Keratinocyte (primary cell): ENCODE measurements at regions not wholly inside any gene's neighbourhood (a gene's known extent, or its start where the extent isn't known, plus 50 kb on each side); places are given as distances from the start of the nearest gene placed in this dataset.

Experiments
- DNase-seq: peaks from one replicate; pipeline ENCODE4 v3.0.0-alpha.2; 2011; ENCODE audit warnings: low read depth, missing footprints, low spot score
- FAIRE-seq: peaks from 2 replicates; lab custom pipeline; 2011; peaks lifted over from hg19 to GRCh38; lab: Jason Lieb, UNC
- H2AFZ ChIP-seq: 2 replicates; pipeline ENCODE4 v1.6.0; 2012; ENCODE audit warnings: low read length, control low read depth, inconsistent platforms; ENCODE audit not compliant: control insufficient read depth
- H3K27ac ChIP-seq: 2 replicates; pipeline ENCODE4 v1.5.1; 2011; ENCODE audit warnings: low read length; ENCODE audit not compliant: control insufficient read depth, insufficient read depth
- H3K27me3 ChIP-seq: 3 replicates; pipeline ENCODE4 v1.6.0; 2011; ENCODE audit warnings: low read length; ENCODE audit not compliant: control insufficient read depth, insufficient read depth; ENCODE audit errors: extremely low read depth
- H3K36me3 ChIP-seq, 2 experiments: 2 replicates in 1 of 2; 3 replicates in 1 of 2; pipeline ENCODE4 v1.5.1; 2011; ENCODE audit warnings: low read length in 2 of 2, mild to moderate bottlenecking in 1 of 2; ENCODE audit not compliant: control insufficient read depth in 2 of 2, insufficient read depth in 2 of 2; ENCODE audit errors: extremely low read depth in 1 of 2
- H3K4me1 ChIP-seq: 3 replicates; pipeline ENCODE4 v1.5.1; 2011; ENCODE audit warnings: low read length; ENCODE audit not compliant: control insufficient read depth, insufficient read depth; ENCODE audit errors: extremely low read depth
- H3K4me2 ChIP-seq: 3 replicates; pipeline ENCODE4 v1.6.0; 2011; ENCODE audit warnings: low read depth, low read length; ENCODE audit not compliant: control insufficient read depth, insufficient read depth; ENCODE audit errors: extremely low read depth
- H3K4me3 ChIP-seq, 3 experiments: fragments of 200-600 bp in 1 of 3; sonication (generic) in 1 of 3; 2 replicates in 2 of 3; 3 replicates in 1 of 3; pipeline ENCODE4 v1.5.1; 2011 to 2016; ENCODE audit warnings: low read length in 3 of 3, mild to moderate bottlenecking in 3 of 3, control low read depth in 2 of 3, inconsistent platforms in 1 of 3, low read depth in 1 of 3, mixed read lengths in 1 of 3, mixed run types in 1 of 3, moderate library complexity in 1 of 3; ENCODE audit not compliant: control insufficient read depth in 2 of 3, insufficient read depth in 2 of 3; ENCODE audit errors: extremely low read depth in 1 of 3
- H3K79me2 ChIP-seq: 2 replicates; pipeline ENCODE4 v1.6.0; 2012; ENCODE audit warnings: low read length; ENCODE audit not compliant: control insufficient read depth, insufficient read depth
- H3K9ac ChIP-seq: 3 replicates; pipeline ENCODE4 v1.6.0; 2011; ENCODE audit warnings: low read length; ENCODE audit not compliant: control insufficient read depth, insufficient read depth; ENCODE audit errors: extremely low read depth
- H3K9me1 ChIP-seq: 3 replicates; pipeline ENCODE4 v1.6.0; 2011; ENCODE audit warnings: low read length; ENCODE audit not compliant: control insufficient read depth, insufficient read depth; ENCODE audit errors: extremely low read depth
- H3K9me3 ChIP-seq: 2 replicates; pipeline ENCODE4 v1.5.1; 2012; ENCODE audit warnings: low read depth, low read length; ENCODE audit not compliant: control insufficient read depth
- H4K20me1 ChIP-seq: 3 replicates; pipeline ENCODE4 v1.6.0; 2011; ENCODE audit warnings: low read length; ENCODE audit not compliant: control insufficient read depth, insufficient read depth; ENCODE audit errors: extremely low read depth
- EZH2 ChIP-seq: IDR thresholded peaks from one replicate; pipeline ENCODE4 v1.6.1; 2012; ENCODE audit warnings: inconsistent platforms, mild to moderate bottlenecking, low read length, moderate library complexity
- dilution Hi-C: fragments of 300-500 bp; cut with MboI; formaldehyde crosslinking; loops from one replicate; pipeline ENCODE4 v1.7.0; 2020; ENCODE audit warnings: low sequenced_read_pairs; ENCODE audit not compliant: extremely low pct_ligation_motif_present
- TF ChIP-seq, protein P1 (sequence below), 3 experiments: IDR thresholded peaks in 1 of 3; conservative IDR thresholded peaks in 1 of 3; optimal IDR thresholded peaks in 1 of 3; 2 replicates in 2 of 3; 3 replicates in 1 of 3; pipeline versions ENCODE3 to v1.5.1; 2011; ENCODE audit warnings: low read length in 3 of 3, mild to moderate bottlenecking in 3 of 3, moderate library complexity in 2 of 3, control low read depth in 1 of 3, inconsistent platforms in 1 of 3; ENCODE audit not compliant: insufficient read depth in 2 of 3; ENCODE audit errors: extremely low read depth in 1 of 3

DNA sequence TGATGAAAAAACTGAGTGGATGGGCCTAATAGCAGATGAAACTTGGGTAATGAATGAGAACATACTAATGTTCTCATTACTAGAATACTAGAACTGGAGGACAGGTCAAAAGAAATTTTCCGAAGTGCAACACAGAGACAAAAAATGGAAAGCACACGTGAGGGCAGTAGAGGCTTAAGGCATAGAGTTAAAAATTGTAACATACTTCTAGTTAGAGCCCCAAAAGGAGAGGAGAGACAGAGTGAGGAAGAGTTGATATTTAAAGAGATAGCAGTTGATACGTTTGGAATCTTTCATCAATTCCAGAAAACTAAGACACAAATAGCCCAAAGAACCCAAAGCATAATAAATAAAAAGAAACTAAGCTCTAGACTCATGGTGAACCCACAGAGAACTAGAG, 327.9 kb downstream of the SQOR start:
- no peak for DNase-seq
- H3K27ac ChIP-seq = no peak overlapping the region
- no peaks in the 10 kb centered on the region for H3K4me1 ChIP-seq
- no peak overlapping the region for H3K4me2 ChIP-seq
- dilution Hi-C loops = no loop called here
- H2AFZ ChIP-seq = no peak overlapping the region
- no peak for FAIRE-seq
- no peaks in the 10 kb centered on the region for H3K79me2 ChIP-seq
- H3K9me3 ChIP-seq = no peaks in the 10 kb centered on the region
- H3K36me3 ChIP-seq = no peaks in the 10 kb centered on the region
- no peak overlapping the region for H3K4me3 ChIP-seq
- H3K9me1 ChIP-seq = no peaks in the 10 kb centered on the region
- TF ChIP-seq, protein P1, sequence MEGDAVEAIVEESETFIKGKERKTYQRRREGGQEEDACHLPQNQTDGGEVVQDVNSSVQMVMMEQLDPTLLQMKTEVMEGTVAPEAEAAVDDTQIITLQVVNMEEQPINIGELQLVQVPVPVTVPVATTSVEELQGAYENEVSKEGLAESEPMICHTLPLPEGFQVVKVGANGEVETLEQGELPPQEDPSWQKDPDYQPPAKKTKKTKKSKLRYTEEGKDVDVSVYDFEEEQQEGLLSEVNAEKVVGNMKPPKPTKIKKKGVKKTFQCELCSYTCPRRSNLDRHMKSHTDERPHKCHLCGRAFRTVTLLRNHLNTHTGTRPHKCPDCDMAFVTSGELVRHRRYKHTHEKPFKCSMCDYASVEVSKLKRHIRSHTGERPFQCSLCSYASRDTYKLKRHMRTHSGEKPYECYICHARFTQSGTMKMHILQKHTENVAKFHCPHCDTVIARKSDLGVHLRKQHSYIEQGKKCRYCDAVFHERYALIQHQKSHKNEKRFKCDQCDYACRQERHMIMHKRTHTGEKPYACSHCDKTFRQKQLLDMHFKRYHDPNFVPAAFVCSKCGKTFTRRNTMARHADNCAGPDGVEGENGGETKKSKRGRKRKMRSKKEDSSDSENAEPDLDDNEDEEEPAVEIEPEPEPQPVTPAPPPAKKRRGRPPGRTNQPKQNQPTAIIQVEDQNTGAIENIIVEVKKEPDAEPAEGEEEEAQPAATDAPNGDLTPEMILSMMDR (optimal IDR thresholded peaks at IDR 0.05 in 1 of 3, IDR thresholded peaks at IDR 0.05 in 1 of 3, conservative IDR thresholded peaks at IDR 0.05 in 1 of 3; ENCODE audit: extremely low read depth in 1 of 3, insufficient read depth in 2 of 3, low read length in 3 of 3) = no peak
- no peak for TF ChIP-seq EZH2
- no peaks in the 10 kb centered on the region for H4K20me1 ChIP-seq
- H3K27me3 ChIP-seq = no peaks in the 10 kb centered on the region
- no peak overlapping the region for H3K9ac ChIP-seq

DNA sequence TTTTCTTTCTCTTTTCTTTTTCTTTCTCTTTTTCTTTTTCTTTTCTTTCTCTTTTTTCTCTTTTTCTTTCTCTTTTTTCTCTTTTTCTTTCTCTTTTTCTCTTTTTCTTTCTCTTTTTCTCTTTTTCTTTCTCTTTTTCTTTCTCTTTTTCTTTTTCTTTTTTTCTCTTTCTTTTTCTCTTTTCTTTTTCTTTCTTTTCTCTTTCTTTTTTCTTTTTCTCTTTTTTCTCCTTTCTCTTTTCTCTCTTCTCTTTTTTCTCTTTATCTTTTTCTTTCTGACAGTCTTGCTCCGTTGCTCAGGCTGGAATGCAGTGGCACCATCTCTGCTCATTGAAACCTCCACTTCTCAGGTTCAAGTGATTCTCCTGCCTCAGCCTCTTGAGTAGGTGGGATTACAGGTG, 335.7 kb downstream of the SQOR start:
- Histone ChIP-seq H3K9me1 (no peaks in the 10 kb centered on the region), H3K4me2 (no peak overlapping the region), H3K27me3 (no peaks in the 10 kb centered on the region), H3K4me1 (no peaks in the 10 kb centered on the region), H3K36me3 (no peaks in the 10 kb centered on the region), H4K20me1 (no peaks in the 10 kb centered on the region), H3K79me2 (no peaks in the 10 kb centered on the region), H3K27ac (no peak overlapping the region), H2AFZ (no peak overlapping the region), H3K9me3 (no peaks in the 10 kb centered on the region), H3K9ac (no peak overlapping the region), H3K4me3 (no peak overlapping the region)
- dilution Hi-C loops = no loop called here
- FAIRE-seq = no peak
- TF ChIP-seq, protein P1 (optimal IDR thresholded peaks at IDR 0.05 in 1 of 3, IDR thresholded peaks at IDR 0.05 in 1 of 3, conservative IDR thresholded peaks at IDR 0.05 in 1 of 3; ENCODE audit: extremely low read depth in 1 of 3, insufficient read depth in 2 of 3, low read length in 3 of 3) = no peak
- no peak for TF ChIP-seq EZH2
- DNase-seq = no peak
